ENCODE measurements at regions not wholly inside any gene's neighbourhood (a gene's known extent, or its start where the extent isn't known, plus 50 kb on each side); places are given as distances from the start of the nearest gene placed in this dataset.

DNA sequence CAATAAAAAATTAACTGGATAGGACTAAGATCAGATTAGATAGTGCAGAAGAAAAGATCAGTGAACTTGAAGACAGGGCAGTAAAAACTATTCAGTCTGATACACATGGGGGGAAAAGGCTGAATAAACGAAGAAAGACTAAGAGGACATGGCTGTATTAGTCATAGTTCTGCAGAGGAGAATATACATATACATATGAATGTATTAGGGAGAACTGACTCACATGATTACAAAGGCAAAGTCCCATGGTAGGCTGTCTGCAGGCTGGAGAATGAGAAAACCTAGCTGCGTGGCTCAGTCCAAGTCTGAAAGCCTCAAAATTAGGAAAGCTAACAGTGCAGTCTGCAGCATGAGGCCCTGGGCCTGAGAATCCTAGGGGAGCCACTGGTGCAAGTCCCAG is 98.2 kb upstream of the GNAO1 start:
- DNase-seq (ENCODE audit: low read depth, low spot score) = no peak

DNA sequence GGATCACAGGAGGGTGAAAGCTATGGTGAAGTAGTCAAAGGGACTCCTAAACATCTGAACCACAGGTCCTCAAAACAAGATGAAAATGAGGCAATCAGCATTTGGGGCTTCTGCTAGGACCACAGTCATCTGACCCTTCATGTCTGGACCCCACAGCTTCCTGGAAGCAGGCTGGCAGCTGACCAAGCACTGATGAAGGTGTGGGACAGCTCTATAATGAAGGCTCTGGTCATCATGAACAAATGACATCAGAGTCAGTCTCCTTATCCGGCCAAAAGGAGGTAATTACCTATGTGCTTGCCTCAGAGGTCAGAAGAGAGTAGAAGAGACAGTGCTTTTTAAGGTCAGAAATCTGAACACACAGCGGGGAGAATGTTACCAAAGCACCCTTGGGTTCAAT is 101.2 kb upstream of the GNAO1 start:
- no peak for DNase-seq (ENCODE audit: low read depth, low spot score)

GRCh38 chr16:56087626-56088025 is 103.7 kb upstream of the GNAO1 start:
- no peak for DNase-seq (ENCODE audit: low read depth, low spot score)

- DNase-seq (ENCODE audit: low read depth, low spot score) = no peak
These were observed 109.9 kb upstream of the GNAO1 start for GRCh38 chr16:56081371-56081770.

DNA sequence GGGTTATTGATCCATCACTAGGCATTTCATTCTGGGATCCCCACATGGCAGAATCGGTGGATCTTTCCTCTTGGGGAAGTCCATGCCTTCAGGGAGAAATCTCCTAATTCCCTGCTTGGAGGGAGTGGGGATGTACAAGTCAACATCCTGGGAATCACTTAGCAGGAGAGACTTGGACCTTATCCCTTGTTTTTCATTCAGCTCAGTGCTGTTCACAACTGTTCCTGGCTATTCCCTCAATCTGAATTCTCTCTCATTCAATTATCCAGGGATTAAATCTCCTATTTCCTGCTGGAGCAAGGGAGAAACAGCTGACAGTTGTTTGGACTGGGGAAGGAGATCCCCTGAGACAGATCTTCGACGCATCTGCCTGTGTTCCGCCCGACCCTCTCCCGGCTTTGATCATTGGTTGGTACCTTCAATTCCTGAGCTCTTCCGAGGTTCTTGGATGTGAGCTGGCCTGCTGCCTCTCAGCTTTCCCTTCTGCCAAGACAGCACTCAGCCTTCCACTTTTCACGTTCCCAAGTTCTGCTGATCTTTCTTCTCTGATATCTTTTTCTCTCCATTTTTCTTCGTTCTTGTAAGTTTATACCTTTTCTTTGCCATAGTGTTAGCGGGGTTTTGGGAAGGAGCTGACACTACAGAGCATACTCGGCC is 115.4 kb upstream of the GNAO1 start:
- no peak for DNase-seq (ENCODE audit: low read depth, low spot score)

GRCh38 chr16:56073508-56073907 is 117.8 kb upstream of the GNAO1 start:
- DNase-seq (ENCODE audit: low read depth, low spot score) = no peak

- DNase-seq (ENCODE audit: low read depth, low spot score) = no peak
These were observed 119.2 kb upstream of the GNAO1 start for GRCh38 chr16:56072096-56072495.

DNA sequence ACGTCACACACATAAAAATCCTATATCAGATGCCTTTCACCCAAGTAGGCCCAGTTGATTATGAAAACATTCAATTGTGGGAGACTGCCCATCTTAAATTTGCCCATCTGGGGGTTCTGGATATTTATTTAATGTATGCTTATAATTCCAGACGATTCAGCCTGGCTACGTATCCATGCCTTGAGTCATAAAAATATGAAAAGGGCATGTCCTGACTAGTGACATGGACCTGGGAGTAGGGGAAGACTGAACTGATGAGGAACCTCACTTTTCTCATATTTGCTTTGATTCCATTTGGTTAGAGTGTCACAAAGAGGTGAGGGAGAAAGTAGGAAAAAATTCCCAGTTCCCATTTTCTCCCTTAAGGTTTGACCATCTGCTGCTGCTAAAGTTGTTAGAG is 122.5 kb upstream of the GNAO1 start:
- no peak for DNase-seq (ENCODE audit: low read depth, low spot score)

DNA sequence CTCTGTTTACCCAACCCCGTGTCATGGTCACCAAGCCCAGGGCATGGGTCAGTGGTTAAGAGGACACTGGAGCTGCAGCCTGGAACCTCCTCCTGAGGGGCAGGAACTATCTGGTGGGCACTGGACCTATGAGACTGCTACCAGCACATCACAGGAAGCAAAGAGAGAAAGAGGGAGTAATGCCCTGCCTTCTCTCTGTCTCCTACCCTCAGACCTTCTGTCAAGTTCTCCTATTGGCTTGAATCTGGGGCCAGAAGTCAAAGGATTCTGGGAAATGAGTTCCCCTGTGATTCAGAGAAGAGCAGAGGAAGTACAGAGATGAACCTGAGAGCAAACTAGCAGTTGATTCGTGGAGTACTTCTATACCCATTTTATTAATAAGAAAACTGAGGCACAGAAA is 123.0 kb upstream of the GNAO1 start:
- no peak for DNase-seq (ENCODE audit: low read depth, low spot score)

- DNase-seq (ENCODE audit: low read depth, low spot score) = no peak
These were observed 123.9 kb upstream of the GNAO1 start for GRCh38 chr16:56067406-56067805.

- DNase-seq (ENCODE audit: low read depth, low spot score) = no peak
These were observed 124.7 kb upstream of the GNAO1 start for GRCh38 chr16:56066617-56067016.

DNA sequence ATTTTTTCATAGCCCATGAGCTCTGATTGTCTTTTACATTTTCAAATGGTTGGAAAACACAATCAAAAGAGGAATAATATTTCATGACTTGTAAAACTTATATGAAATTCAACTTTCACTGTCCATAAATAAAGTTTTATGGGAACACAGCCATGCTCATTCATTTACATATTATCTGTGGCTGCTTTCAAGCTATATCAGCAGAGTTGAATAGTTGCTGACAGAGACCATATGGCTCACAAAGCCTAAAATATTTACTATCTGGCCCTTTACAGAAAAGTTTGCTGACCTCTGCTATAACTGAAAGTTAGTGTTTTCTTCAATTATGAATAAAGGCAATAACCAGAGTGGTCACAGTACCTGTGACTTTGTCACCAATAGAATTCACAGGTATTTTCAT is 128.2 kb upstream of the GNAO1 start:
- DNase-seq (ENCODE audit: low read depth, low spot score) = no peak

GRCh38 chr16:56057151-56057550 is 134.1 kb upstream of the GNAO1 start:
- DNase-seq (ENCODE audit: low read depth, low spot score) = no peak

GRCh38 chr16:56050916-56051315 is 140.4 kb upstream of the GNAO1 start:
- no peak for DNase-seq (ENCODE audit: low read depth, low spot score)

DNA sequence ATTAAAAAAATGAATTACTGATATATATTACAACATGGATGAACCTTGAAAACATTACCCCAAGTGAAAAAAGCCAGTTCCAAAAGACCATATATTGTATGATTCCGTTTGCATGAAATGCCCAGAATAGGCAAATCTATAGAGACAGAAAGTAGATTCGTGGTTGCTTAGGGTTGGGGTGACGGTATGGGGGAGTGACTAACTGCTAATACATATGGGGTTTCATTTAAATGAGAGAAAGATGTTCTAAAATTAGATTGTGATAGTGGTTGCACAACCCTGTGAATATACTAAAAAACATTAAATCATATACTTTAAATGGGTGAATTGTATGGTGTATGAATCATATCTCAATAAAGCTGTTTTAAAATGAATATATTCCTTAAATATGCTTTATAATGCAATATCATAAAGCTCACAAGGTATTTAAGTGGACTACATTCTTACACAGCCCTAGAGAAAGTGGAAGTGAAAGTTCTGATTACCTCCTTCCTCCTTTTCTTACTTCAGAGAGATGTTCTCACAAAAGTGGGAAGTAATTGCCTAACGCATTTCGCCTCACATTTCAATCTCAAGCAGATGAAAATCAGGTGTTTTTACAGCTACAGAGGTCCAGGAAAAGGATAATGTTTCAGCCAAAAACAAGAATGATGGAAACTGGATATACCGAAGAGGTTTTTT is 142.7 kb upstream of the GNAO1 start:
- no peak for DNase-seq (ENCODE audit: low read depth, low spot score)

DNA sequence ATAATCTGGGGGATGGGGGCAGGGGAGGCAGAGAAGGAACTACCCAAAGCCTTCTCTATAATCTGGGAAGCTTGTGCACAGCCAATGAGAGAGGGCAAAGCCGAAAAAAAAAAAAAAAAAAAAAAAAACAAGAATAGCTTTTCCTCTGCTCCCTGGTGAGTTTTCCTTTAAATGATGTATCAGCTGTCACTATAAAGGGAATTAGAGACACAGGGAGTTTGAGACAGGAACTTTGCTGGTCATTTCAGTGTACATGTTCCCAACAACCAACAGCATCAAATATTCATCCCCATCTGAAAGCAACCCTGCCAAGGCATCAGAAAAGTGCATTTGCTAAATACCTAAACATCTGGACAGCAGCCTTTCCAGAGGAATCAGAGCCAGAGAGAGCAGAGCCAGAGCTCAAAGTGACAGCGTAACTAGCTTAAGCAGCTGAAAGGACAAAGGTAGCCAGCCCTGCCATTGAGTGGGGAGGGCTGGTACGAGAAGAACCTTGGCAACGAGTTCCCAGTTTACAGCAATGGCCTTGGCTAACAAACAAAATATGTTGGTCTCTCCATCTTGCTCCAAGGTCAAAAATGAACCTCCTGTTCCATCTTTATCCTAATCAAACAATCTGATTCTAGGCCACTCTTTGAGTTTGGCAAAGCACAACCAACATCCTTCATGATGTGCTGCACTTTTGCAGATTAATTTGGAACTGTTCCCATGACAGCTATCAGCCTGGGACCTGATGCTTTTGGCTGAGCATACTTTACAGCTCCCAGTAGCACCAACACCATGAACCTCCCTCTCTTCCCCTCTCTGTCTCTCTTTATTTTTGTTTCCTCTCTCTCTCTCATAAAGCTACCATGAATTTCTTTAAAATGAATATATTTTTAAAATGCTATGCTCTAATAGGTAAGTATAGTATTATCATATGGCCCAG is 143.7 kb upstream of the GNAO1 start:
- no peak for DNase-seq (ENCODE audit: low read depth, low spot score)

GRCh38 chr16:56042416-56042815 is 148.9 kb upstream of the GNAO1 start:
- peak; percentile 35 for DNase-seq (ENCODE audit: low read depth, low spot score)

GRCh38 chr16:56041556-56042140 is 149.6 kb upstream of the GNAO1 start:
- DNase-seq (ENCODE audit: low read depth, low spot score) = peak; percentile 88

DNA sequence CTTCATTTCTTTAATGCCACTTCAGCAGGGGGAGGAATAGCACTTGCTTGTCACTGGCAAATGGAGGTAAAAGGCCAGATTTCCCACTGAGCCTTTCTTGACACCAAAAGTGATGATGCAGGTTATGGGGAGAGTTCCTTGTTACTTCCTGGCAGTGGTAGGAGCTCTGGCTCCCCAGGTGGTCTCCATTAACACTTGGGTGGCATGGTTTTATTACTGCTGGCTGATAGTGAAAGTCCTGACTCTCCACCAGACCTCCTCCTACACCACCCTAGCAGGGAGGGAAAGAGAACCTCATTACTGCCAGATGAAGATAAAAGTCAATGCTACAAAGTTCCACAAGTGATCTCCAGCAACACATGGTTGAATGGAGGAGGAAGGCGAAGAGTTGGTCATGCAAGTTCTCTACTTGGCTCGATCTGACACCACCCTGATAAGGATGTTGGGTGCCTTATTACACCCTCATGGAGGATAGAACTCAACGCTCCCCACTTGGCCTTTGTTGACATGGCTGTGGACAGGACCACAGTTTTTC is 152.7 kb upstream of the GNAO1 start:
- DNase-seq (ENCODE audit: low read depth, low spot score) = peak; percentile 5

GRCh38 chr16:56032072-56032471 is 156.9 kb upstream of the CES5A start:
- no peak for DNase-seq (ENCODE audit: low read depth, low spot score)

GRCh38 chr16:56029026-56029425 is 153.9 kb upstream of the CES5A start:
- no peak for DNase-seq (ENCODE audit: low read depth, low spot score)

GRCh38 chr16:56022818-56023217 is 147.6 kb upstream of the CES5A start:
- DNase-seq (ENCODE audit: low read depth, low spot score) = no peak

Measured in ELF-1 (cell line).